H1 (cell line): ENCODE measurements at regions not wholly inside any gene's neighbourhood (a gene's known extent, or its start where the extent isn't known, plus 50 kb on each side); places are given as distances from the start of the nearest gene placed in this dataset.

ENCODE experiments used
- CTCF ChIA-PET: fragments of 300-600 bp; sonication (Branson Sonifier 250); formaldehyde crosslinking; loops from one replicate; lab custom pipeline; 2021; ENCODE audit not compliant: partially characterized antibody; lab: Charles Lee
- POLR2A ChIA-PET: fragments of 300-600 bp; sonication (Branson Sonifier 250); formaldehyde crosslinking; loops from one replicate; lab custom pipeline; 2021; ENCODE audit warnings: inconsistent platforms; ENCODE audit not compliant: partially characterized antibody; lab: Charles Lee
- DNase-seq, 2 experiments: peaks; one replicate each; pipeline versions ENCODE4 v3.0.0 to v3.0.0-alpha.2; 2010 to 2022; ENCODE audit warnings: low spot score in 2 of 2, low read depth in 1 of 2, mixed read lengths in 1 of 2
- FAIRE-seq: peaks from 2 replicates; lab custom pipeline; 2011; peaks lifted over from hg19 to GRCh38; lab: Jason Lieb, UNC
- H2AFZ ChIP-seq: 2 replicates; pipeline ENCODE4 v1.8.1; 2012; ENCODE audit warnings: low read length, inconsistent platforms
- H2AK5ac ChIP-seq: 2 replicates; pipeline ENCODE4 v1.6.1; 2013; ENCODE audit warnings: low read depth, low read length
- H2BK120ac ChIP-seq: replicated peaks from 2 replicates; pipeline ENCODE3; 2013; ENCODE audit warnings: low read depth, low read length, inconsistent platforms
- H2BK12ac ChIP-seq: 2 replicates; pipeline ENCODE4 v1.6.1; 2013; ENCODE audit warnings: low read depth, low read length
- H2BK15ac ChIP-seq: 2 replicates; pipeline ENCODE4 v1.6.1; 2013; ENCODE audit warnings: low read length
- H2BK20ac ChIP-seq: 2 replicates; pipeline ENCODE4 v1.6.1; 2013; ENCODE audit warnings: low read length
- H2BK5ac ChIP-seq: 2 replicates; pipeline ENCODE4 v1.6.1; 2013; ENCODE audit warnings: low read depth, low read length
- H3K14ac ChIP-seq: 2 replicates; pipeline ENCODE4 v1.6.1; 2013; ENCODE audit warnings: inconsistent platforms; ENCODE audit not compliant: insufficient read length
- H3K18ac ChIP-seq: 2 replicates; pipeline ENCODE4 v1.6.1; 2013; ENCODE audit warnings: low read length; ENCODE audit errors: extremely low read depth
- H3K23ac ChIP-seq: 2 replicates; pipeline ENCODE4 v1.6.1; 2013; ENCODE audit warnings: inconsistent platforms; ENCODE audit not compliant: insufficient read length
- H3K23me2 ChIP-seq: 2 replicates; pipeline ENCODE4 v1.6.1; 2013; ENCODE audit warnings: low read depth, low read length
- H3K27ac ChIP-seq: 2 replicates; pipeline ENCODE4 v1.6.1; 2011; ENCODE audit warnings: low read depth, low read length, inconsistent platforms
- H3K27me3 ChIP-seq, 4 experiments: replicated peaks in 1 of 4; 1 replicate in 1 of 4; 2 replicates in 3 of 4; pipeline versions ENCODE4 v1.6.1 to v1.8.1; 2011 to 2013; ENCODE audit warnings: low read length in 3 of 4, mild to moderate bottlenecking in 3 of 4, inconsistent platforms in 2 of 4, mixed read lengths in 2 of 4, moderate library complexity in 1 of 4; ENCODE audit not compliant: control insufficient read depth in 3 of 4, insufficient read depth in 3 of 4; ENCODE audit errors: extremely low read depth in 1 of 4
- H3K36me3 ChIP-seq, 4 experiments: 2 replicates each; pipeline versions ENCODE4 v1.6.1 to v1.8.1; 2011 to 2013; ENCODE audit warnings: mild to moderate bottlenecking in 4 of 4, low read length in 3 of 4, moderate library complexity in 2 of 4, control low read depth in 1 of 4, inconsistent platforms in 1 of 4; ENCODE audit not compliant: insufficient read depth in 4 of 4, control insufficient read depth in 2 of 4
- H3K4ac ChIP-seq: replicated peaks from 2 replicates; pipeline ENCODE3; 2013; ENCODE audit warnings: low read length, low read depth, mixed read lengths, inconsistent platforms; ENCODE audit not compliant: insufficient read length
- H3K4me1 ChIP-seq, 4 experiments: replicated peaks in 1 of 4; 1 replicate in 1 of 4; 2 replicates in 3 of 4; pipeline versions ENCODE4 v1.6.1 to v1.8.1; 2011 to 2013; ENCODE audit warnings: low read length in 3 of 4, inconsistent platforms in 2 of 4, mixed read lengths in 1 of 4; ENCODE audit not compliant: insufficient read depth in 4 of 4, control insufficient read depth in 3 of 4
- H3K4me2 ChIP-seq, 2 experiments: 2 replicates each; pipeline versions ENCODE4 v1.6.1 to v1.8.1; 2011 to 2013; ENCODE audit warnings: low read depth in 2 of 2, low read length in 2 of 2, control low read depth in 1 of 2, inconsistent platforms in 1 of 2, mild to moderate bottlenecking in 1 of 2; ENCODE audit not compliant: insufficient read depth in 1 of 2
- H3K4me3 ChIP-seq, 4 experiments: fragments of 200-600, 300-600 bp in 1 of 4; sonication (generic), shearing (Covaris generic), sonication (Bioruptor Twin) in 1 of 4; 2 replicates each; pipeline versions ENCODE4 v1.5.1 to v1.8.1; 2011 to 2016; ENCODE audit warnings: low read length in 4 of 4, low read depth in 3 of 4, control low read depth in 2 of 4, inconsistent platforms in 2 of 4, mild to moderate bottlenecking in 2 of 4, mixed read lengths in 1 of 4, moderate library complexity in 1 of 4; ENCODE audit not compliant: insufficient read depth in 2 of 4; ENCODE audit errors: extremely low read depth in 1 of 4
- H3K56ac ChIP-seq: replicated peaks from 2 replicates; pipeline ENCODE3; 2013; ENCODE audit warnings: low read depth, mild to moderate bottlenecking, mixed read lengths, low read length, inconsistent platforms; ENCODE audit not compliant: insufficient read length
- H3K79me1 ChIP-seq: 2 replicates; pipeline ENCODE4 v1.6.1; 2013; ENCODE audit warnings: low read depth, low read length, control low read depth
- H3K79me2 ChIP-seq, 2 experiments: 2 replicates each; pipeline versions ENCODE4 v1.6.1 to v1.8.1; 2012 to 2013; ENCODE audit warnings: low read length in 2 of 2, mild to moderate bottlenecking in 2 of 2, inconsistent platforms in 1 of 2; ENCODE audit not compliant: insufficient read depth in 2 of 2, control insufficient read depth in 1 of 2
- H3K9ac ChIP-seq, 4 experiments: replicated peaks in 1 of 4; 1 replicate in 1 of 4; 2 replicates in 3 of 4; pipeline versions ENCODE4 v1.6.1 to v1.8.1; 2011 to 2013; ENCODE audit warnings: low read depth in 3 of 4, low read length in 3 of 4, control low read depth in 2 of 4, mild to moderate bottlenecking in 2 of 4, moderate library complexity in 2 of 4, inconsistent platforms in 1 of 4; ENCODE audit errors: extremely low read depth in 1 of 4
- H3K9me3 ChIP-seq, 2 experiments: 2 replicates each; pipeline versions ENCODE4 v1.6.1 to v1.8.1; 2012 to 2013; ENCODE audit warnings: mild to moderate bottlenecking in 2 of 2, moderate library complexity in 2 of 2, control low read depth in 1 of 2, inconsistent platforms in 1 of 2, low read depth in 1 of 2, low read length in 1 of 2, mixed read lengths in 1 of 2; ENCODE audit not compliant: insufficient read depth in 2 of 2
- H4K20me1 ChIP-seq, 2 experiments: replicated peaks in 1 of 2; 2 replicates each; pipeline versions ENCODE3 to v1.8.1; 2011 to 2013; ENCODE audit warnings: inconsistent platforms in 2 of 2, low read length in 2 of 2, mild to moderate bottlenecking in 1 of 2; ENCODE audit not compliant: insufficient read depth in 2 of 2, control insufficient read depth in 1 of 2
- H4K5ac ChIP-seq: 2 replicates; pipeline ENCODE4 v1.6.1; 2013; ENCODE audit warnings: low read length, low read depth, mixed read lengths, inconsistent platforms; ENCODE audit not compliant: insufficient read length
- H4K8ac ChIP-seq: 2 replicates; pipeline ENCODE4 v1.8.0; 2013; ENCODE audit warnings: mild to moderate bottlenecking, moderate library complexity, low read length, inconsistent platforms; ENCODE audit not compliant: insufficient read depth; ENCODE audit errors: extremely low read depth
- H4K91ac ChIP-seq: replicated peaks from 2 replicates; pipeline ENCODE3; 2013; ENCODE audit warnings: low read length, mixed read lengths, inconsistent platforms; ENCODE audit not compliant: insufficient read length
- ASH2L ChIP-seq: fragments of 200-600, 300-600 bp; sonication (generic); IDR thresholded peaks from one replicate; pipeline ENCODE4 v1.7.1; 2017; ENCODE audit warnings: low read length
- ATF3 ChIP-seq: IDR thresholded peaks from 2 replicates; pipeline ENCODE4 v1.6.1; 2011; ENCODE audit warnings: low read depth, mild to moderate bottlenecking, low read length; ENCODE audit not compliant: insufficient read depth
- BCL11A ChIP-seq, 2 experiments: IDR thresholded peaks; one replicate each; pipeline ENCODE4 v1.6.1; 2011; ENCODE audit warnings: low read depth in 2 of 2, low read length in 2 of 2, mild to moderate bottlenecking in 2 of 2
- BRCA1 ChIP-seq: IDR thresholded peaks from 2 replicates; pipeline ENCODE4 v1.6.1; 2012; ENCODE audit warnings: low read depth, low read length, improper control_type of control experiment
- CBX8 ChIP-seq: fragments of 300-800, 300-1000 bp; sonication (generic); IDR thresholded peaks from 2 replicates; pipeline ENCODE4 v1.7.1; 2016; ENCODE audit warnings: low read depth, low read length, borderline replicate concordance
- MAX ChIP-seq: IDR thresholded peaks from 2 replicates; pipeline ENCODE4 v1.6.1; 2012; ENCODE audit warnings: inconsistent platforms
- POU5F1 ChIP-seq: IDR thresholded peaks from 2 replicates; pipeline ENCODE4 v1.6.1; 2011; ENCODE audit warnings: low read depth, mild to moderate bottlenecking, low read length, moderate library complexity
- RAD21 ChIP-seq, 2 experiments: IDR thresholded peaks in 1 of 2; conservative IDR thresholded peaks in 1 of 2; 2 replicates each; pipeline ENCODE4 v1.6.1; 2011; ENCODE audit warnings: low read depth in 2 of 2, low read length in 2 of 2, improper control_type of control experiment in 1 of 2, inconsistent platforms in 1 of 2, mild to moderate bottlenecking in 1 of 2, moderate library complexity in 1 of 2
- RBBP5 ChIP-seq: IDR thresholded peaks from 2 replicates; pipeline ENCODE4 v1.7.1; 2012; ENCODE audit warnings: low read depth, mild to moderate bottlenecking, inconsistent platforms, low read length, moderate library complexity, borderline replicate concordance
- SIRT6 ChIP-seq: IDR thresholded peaks from one replicate; pipeline ENCODE4 v1.7.1; 2012; ENCODE audit warnings: low read length, inconsistent platforms
- SP1 ChIP-seq: IDR thresholded peaks from 2 replicates; pipeline ENCODE4 v1.6.1; 2011; ENCODE audit warnings: low read depth, low read length
- YY1 ChIP-seq: IDR thresholded peaks from 2 replicates; pipeline ENCODE4 v1.6.1; 2011; ENCODE audit warnings: low read depth, mild to moderate bottlenecking, low read length
- ZNF274 ChIP-seq: IDR thresholded peaks from 2 replicates; pipeline ENCODE4 v1.7.0; 2012; ENCODE audit warnings: low read length, borderline replicate concordance; ENCODE audit errors: extremely low read depth
- WGBS, 2 experiments: shearing (Covaris generic) in 1 of 2; methylation state at CpG; one replicate each; pipeline versions ENCODE4 v1.1.6 to v1.1.7; 2013 to 2015; ENCODE audit warnings: low lambda C conversion rate in 2 of 2, mixed read lengths in 2 of 2, inconsistent platforms in 1 of 2, low coverage in 1 of 2, missing lambda C conversion rate in 1 of 2; ENCODE audit not compliant: insufficient replicate concordance in 2 of 2, insufficient coverage in 1 of 2, insufficient read length in 1 of 2; ENCODE audit errors: extremely low coverage in 1 of 2, missing lambda C conversion rate in 1 of 2; 5-methylcytosine and 5-hydroxymethylcytosine counted together

- Histone ChIP-seq H3K14ac (no peak overlapping the region), H2BK5ac (no peak overlapping the region), H4K8ac (no peak overlapping the region), H3K79me2 (no peaks in the 10 kb centered on the region), H3K23ac (no peak overlapping the region), H4K5ac (no peak overlapping the region), H3K27ac (no peak overlapping the region), H4K20me1 (no peaks in the 10 kb centered on the region), H2BK12ac (no peak overlapping the region), H3K36me3 (no peaks in the 10 kb centered on the region), H3K4me2 (no peak overlapping the region), H2BK20ac (no peak overlapping the region), H3K4me3 (no peak overlapping the region), H3K23me2 (no peaks in the 10 kb centered on the region), H3K56ac (no peak overlapping the region), H3K4me1 (no peaks in the 10 kb centered on the region; a peak in 1 of 7 replicates), H2AK5ac (no peak overlapping the region), H4K91ac (no peak overlapping the region), H3K4ac (no peak overlapping the region), H3K9me3 (no peaks in the 10 kb centered on the region), H2BK120ac (no peak overlapping the region), H3K18ac (no peak overlapping the region), H3K79me1 (no peaks in the 10 kb centered on the region), H2BK15ac (no peak overlapping the region)
- DNase-seq: no peak
- CTCF ChIA-PET: no interaction called here
- POLR2A ChIA-PET: no interaction called here
- TF ChIP-seq ASH2L: no peak
- no peak for TF ChIP-seq BCL11A (IDR thresholded peaks at IDR 0.05; ENCODE audit: low read depth in 2 of 2, low read length in 2 of 2)
- no peak for TF ChIP-seq CBX8
- no peak for TF ChIP-seq ZNF274
- no peak for TF ChIP-seq SIRT6
- TF ChIP-seq YY1: no peak
- no peak for TF ChIP-seq BRCA1
- TF ChIP-seq SP1: no peak
- no peak for TF ChIP-seq RBBP5
- TF ChIP-seq MAX: no peak
- TF ChIP-seq RAD21 (IDR thresholded peaks at IDR 0.05 in 1 of 2, conservative IDR thresholded peaks at IDR 0.05 in 1 of 2; ENCODE audit: low read depth in 2 of 2, low read length in 2 of 2): no peak
- TF ChIP-seq ATF3: no peak
- TF ChIP-seq POU5F1: no peak
- TF ChIP-seq, all 59 proteins: peak for 0
- H3K27me3 ChIP-seq: no peaks in the 10 kb centered on the region
- H2AFZ ChIP-seq: no peak overlapping the region
- FAIRE-seq: no peak
- no peak overlapping the region for H3K9ac ChIP-seq
- WGBS, 2 experiments: 94% methylated on average over 1 of the region's 1 CpG; no CpG with 5 or more reads in 1 of the 2 experiments
Measured at GRCh38 chr12:13835652-13836051, 145.8 kb downstream of the GRIN2B start.
